GM12873 (cell line): ENCODE measurements at regions not wholly inside any gene's neighbourhood (a gene's known extent, or its start where the extent isn't known, plus 50 kb on each side); places are given as distances from the start of the nearest gene placed in this dataset.

Experiments
- CTCF ChIP-seq: IDR thresholded peaks from 2 replicates; pipeline ENCODE4 v1.5.1; 2012; ENCODE audit warnings: low read depth, mild to moderate bottlenecking, moderate library complexity, low read length, control low read depth; ENCODE audit not compliant: insufficient read depth; ENCODE audit errors: missing control alignments

- TF ChIP-seq CTCF: no peak
Measured at GRCh38 chr7:67788669-67789068, 792.0 kb downstream of the TYW1 start.

GRCh38 chr7:67791918-67792317, 795.3 kb downstream of the TYW1 start:
- no peak for TF ChIP-seq CTCF

- TF ChIP-seq CTCF: no peak
Measured at GRCh38 chr7:67794544-67794943, 797.9 kb downstream of the TYW1 start.

- no peak for TF ChIP-seq CTCF
Measured at GRCh38 chr7:67803789-67804188, 807.2 kb downstream of the TYW1 start.

GRCh38 chr7:67805921-67806471, 809.4 kb downstream of the TYW1 start:
- TF ChIP-seq CTCF: no peak

- no peak for TF ChIP-seq CTCF
Measured at GRCh38 chr7:67807826-67808225, 811.2 kb downstream of the TYW1 start.

GRCh38 chr7:67809586-67809985, 813.0 kb downstream of the TYW1 start:
- no peak for TF ChIP-seq CTCF
